K562 (cell line): ENCODE measurements at regions not wholly inside any gene's neighbourhood (a gene's known extent, or its start where the extent isn't known, plus 50 kb on each side); places are given as distances from the start of the nearest gene placed in this dataset.

ENCODE experiments used
- ATAC-seq: fragments of 200-7000 bp; cut with Tn5 transposase; 3 replicates; pipeline ENCODE4 v1.9.1; 2020; ENCODE audit warnings: moderate library complexity
- BruUV-seq: library from RNA; stranded (reverse); fragments of 400-500 nt; replicated peaks from 2 replicates; lab custom pipeline; 2021; lab: Mats Ljungman, UMichigan
- CTCF ChIA-PET: fragments of 300-600 bp; formaldehyde crosslinking; extraction: SDS; loops from one replicate; lab custom pipeline; 2021; ENCODE audit warnings: low intra/inter-chr PET ratio; lab: Yijun Ruan, JAX
- POLR2A ChIA-PET: fragments of 300-600, 350-650 bp; sonication (Branson Sonifier 250); formaldehyde crosslinking; extraction: SDS; loops from one replicate; lab custom pipeline; 2021; ENCODE audit warnings: antibody characterized with exemption, inconsistent platforms; lab: Yijun Ruan, JAX
- DNase-seq, 4 experiments: peaks; one replicate each; pipeline versions ENCODE4 v3.0.0 to v3.0.0-alpha.2; 2011 to 2018; ENCODE audit warnings: low spot score in 3 of 4, mixed read lengths in 3 of 4; ENCODE audit errors: extremely low read depth in 1 of 4
- FAIRE-seq: peaks from 2 replicates; lab custom pipeline; 2011; peaks lifted over from hg19 to GRCh38; lab: Jason Lieb, UNC
- H2AFZ ChIP-seq: 2 replicates; pipeline ENCODE4 v1.6.0; 2011; ENCODE audit warnings: low read depth, low read length, control low read depth, inconsistent platforms
- H3K27ac ChIP-seq: fragments of 200-600 bp; 3 replicates; pipeline ENCODE4 v1.8.0; 2011; ENCODE audit warnings: low read depth, mild to moderate bottlenecking, control low read depth, inconsistent platforms, low read length, moderate library complexity, mixed read lengths; ENCODE audit errors: extremely low read depth
- H3K27me3 ChIP-seq, 2 experiments: fragments of 300-600 bp in 1 of 2; 2 replicates in 1 of 2; 3 replicates in 1 of 2; pipeline versions ENCODE4 v1.6.0 to v1.8.0; 2011; ENCODE audit warnings: inconsistent platforms in 2 of 2, low read length in 2 of 2, mild to moderate bottlenecking in 1 of 2, mixed read lengths in 1 of 2, moderate library complexity in 1 of 2; ENCODE audit not compliant: control insufficient read depth in 2 of 2, insufficient read depth in 2 of 2
- H3K36me3 ChIP-seq: fragments of 300-600 bp; 3 replicates; pipeline ENCODE4 v1.8.0; 2011; ENCODE audit warnings: mild to moderate bottlenecking, low read length, inconsistent platforms; ENCODE audit not compliant: control insufficient read depth, insufficient read depth
- H3K4me1 ChIP-seq, 2 experiments: fragments of 200-600 bp in 1 of 2; replicated peaks in 1 of 2; 2 replicates in 1 of 2; 3 replicates in 1 of 2; pipeline versions ENCODE4 v1.5.1 to v1.8.0; 2011; ENCODE audit warnings: inconsistent platforms in 2 of 2, low read length in 2 of 2, mild to moderate bottlenecking in 1 of 2, mixed read lengths in 1 of 2, moderate library complexity in 1 of 2; ENCODE audit not compliant: control insufficient read depth in 2 of 2, insufficient read depth in 2 of 2
- H3K4me2 ChIP-seq: 2 replicates; pipeline ENCODE4 v1.6.1; 2011; ENCODE audit warnings: low read length, control low read depth, inconsistent platforms, mixed read lengths; ENCODE audit not compliant: insufficient read depth
- H3K4me3 ChIP-seq: fragments of 200-600 bp; sonication (generic), shearing (Covaris generic); 2 replicates; pipeline ENCODE4 v1.5.1; 2016; ENCODE audit warnings: control low read depth, inconsistent platforms
- H3K79me2 ChIP-seq: fragments of 200-600 bp; 3 replicates; pipeline ENCODE4 v1.8.0; 2011; ENCODE audit warnings: low read length, inconsistent platforms; ENCODE audit not compliant: control insufficient read depth, insufficient read depth
- H3K9ac ChIP-seq, 2 experiments: 2 replicates each; pipeline versions ENCODE4 v1.6.0 to v1.6.1; 2011; ENCODE audit warnings: low read depth in 2 of 2, low read length in 2 of 2, control low read depth in 1 of 2, inconsistent platforms in 1 of 2, mild to moderate bottlenecking in 1 of 2, mixed read lengths in 1 of 2; ENCODE audit not compliant: insufficient read depth in 1 of 2
- H3K9me1 ChIP-seq: one replicate; pipeline ENCODE4 v1.6.0; 2011; ENCODE audit warnings: inconsistent platforms, mild to moderate bottlenecking, low read length, moderate library complexity; ENCODE audit not compliant: control insufficient read depth, insufficient read depth
- H3K9me3 ChIP-seq: replicated peaks from 2 replicates; pipeline ENCODE4 v1.5.1; 2011; ENCODE audit warnings: low read depth, low read length, inconsistent platforms; ENCODE audit not compliant: control insufficient read depth, insufficient read depth
- H4K20me1 ChIP-seq: replicated peaks from 2 replicates; pipeline ENCODE4 v1.6.1; 2011; ENCODE audit warnings: low read length, inconsistent platforms, mixed read lengths; ENCODE audit not compliant: control insufficient read depth, insufficient read depth
- BMI1 ChIP-seq: fragments of 150-350 bp; IDR thresholded peaks from 2 replicates; pipeline ENCODE4 v1.6.1; 2014; ENCODE audit warnings: low read length
- CHD2 ChIP-seq: IDR thresholded peaks from 2 replicates; pipeline ENCODE4 v1.6.1; 2011; ENCODE audit warnings: low read depth, low read length
- EP300 ChIP-seq: IDR thresholded peaks from 2 replicates; pipeline ENCODE4 v1.6.1; 2012; ENCODE audit warnings: low read length, improper control_type of control experiment
- GTF2F1 ChIP-seq: IDR thresholded peaks from 2 replicates; pipeline ENCODE4 v1.6.1; 2011; ENCODE audit warnings: low read depth, low read length, improper control_type of control experiment
- HSF4 ChIP-seq: fragments of 250-450 bp; sonication (Bioruptor Pico); IDR thresholded peaks from 2 replicates; pipeline ENCODE4 v2.1.2; 2022; ENCODE audit warnings: mild to moderate bottlenecking, moderate library complexity, borderline replicate concordance
- KDM1A ChIP-seq, 2 experiments: fragments of 450-650 bp; IDR thresholded peaks; 2 replicates each; pipeline ENCODE4 v1.6.1; 2016; ENCODE audit warnings: mild to moderate bottlenecking in 2 of 2
- MEF2D ChIP-seq: conservative IDR thresholded peaks from 2 replicates; pipeline ENCODE4 v1.6.1; 2016; ENCODE audit warnings: low read depth, missing genetic modification characterization, missing compliant biosample characterization
- MTA2 ChIP-seq: fragments of 450-650 bp; IDR thresholded peaks from 2 replicates; pipeline ENCODE4 v1.6.1; 2016; ENCODE audit warnings: low read depth
- NFE2L1 ChIP-seq: fragments of 450-650 bp; IDR thresholded peaks from 2 replicates; pipeline ENCODE4 v1.6.1; 2016; ENCODE audit warnings: missing genetic modification characterization, low read depth, mild to moderate bottlenecking, missing compliant biosample characterization, moderate library complexity, borderline replicate concordance
- PCBP2 ChIP-seq: fragments of 200-400 bp; formaldehyde crosslinking; IDR thresholded peaks from 2 replicates; pipeline ENCODE4 v1.6.1; 2018; ENCODE audit warnings: low read length, low read depth, mild to moderate bottlenecking, moderate library complexity; ENCODE audit not compliant: poor library complexity, severe bottlenecking
- POLR2B ChIP-seq: fragments of 450-650 bp; IDR thresholded peaks from 2 replicates; pipeline ENCODE4 v1.6.1; 2018; ENCODE audit warnings: low read depth; ENCODE audit not compliant: partially characterized antibody
- SMARCE1 ChIP-seq: fragments of 450-650 bp; IDR thresholded peaks from 2 replicates; pipeline ENCODE4 v1.7.1; 2016; ENCODE audit warnings: mild to moderate bottlenecking
- TAF1 ChIP-seq: IDR thresholded peaks from 2 replicates; pipeline ENCODE4 v1.6.1; 2011; ENCODE audit warnings: mild to moderate bottlenecking, low read length, moderate library complexity; ENCODE audit not compliant: insufficient read depth, control insufficient read depth, severe bottlenecking; ENCODE audit errors: extremely low read depth
- TRIM28 ChIP-seq: fragments of 450-650 bp; IDR thresholded peaks from 2 replicates; pipeline ENCODE4 v1.6.1; 2017
- ZNF282 ChIP-seq: sonication (generic); formaldehyde crosslinking; IDR thresholded peaks from 2 replicates; pipeline ENCODE4 v1.8.1; 2023; ENCODE audit warnings: missing genetic modification reagents
- ZNF584 ChIP-seq: fragments of 200-800 bp; sonication (Bioruptor generic); IDR thresholded peaks from 2 replicates; pipeline ENCODE4 v1.6.1; 2016; ENCODE audit warnings: low read depth, mild to moderate bottlenecking, missing genetic modification characterization, missing compliant biosample characterization
- ZNF586 ChIP-seq: fragments of 450-650 bp; formaldehyde crosslinking; conservative IDR thresholded peaks from 2 replicates; pipeline ENCODE4 v1.4.0; 2020; ENCODE audit warnings: mild to moderate bottlenecking, moderate library complexity
- ZNF766 ChIP-seq: fragments of 200-800 bp; sonication (Bioruptor generic); conservative IDR thresholded peaks from 2 replicates; pipeline ENCODE4 v1.6.1; 2016; ENCODE audit warnings: missing genetic modification characterization, missing compliant biosample characterization
- WGBS: fragments of 100-300 bp; shearing (Covaris generic); methylation state at CpG from one replicate; pipeline ENCODE4 v1.1.6; 2016; ENCODE audit warnings: low coverage, mixed read lengths; ENCODE audit not compliant: insufficient coverage; ENCODE audit errors: missing lambda C conversion rate; 5-methylcytosine and 5-hydroxymethylcytosine counted together
- in situ Hi-C: fragments of 300-500 bp; cut with MboI; formaldehyde crosslinking; loops from 4 replicates; pipeline ENCODE4 v1.15.0; 2018; ENCODE audit warnings: inconsistent platforms, mixed read lengths
- intact Hi-C: fragments of 100-400 bp; cut with micrococcal nuclease; formaldehyde crosslinking; loops from 2 replicates; pipeline ENCODE4 v1.14.2; 2022
- TF ChIP-seq, protein P1 (sequence below), 2 experiments: fragments of 450-650 bp in 1 of 2; sonication (generic) in 1 of 2; formaldehyde crosslinking; conservative IDR thresholded peaks; 2 replicates each; pipeline versions ENCODE4 v1.4.0 to v1.8.1; 2020 to 2022; ENCODE audit warnings: mild to moderate bottlenecking in 1 of 2, missing genetic modification reagents in 1 of 2
- TF ChIP-seq, protein P2 (sequence below): fragments of 450-650 bp; formaldehyde crosslinking; IDR thresholded peaks from 2 replicates; pipeline ENCODE4 v1.4.0; 2022; ENCODE audit warnings: mild to moderate bottlenecking, moderate library complexity
- TF ChIP-seq, protein P3 (sequence below): sonication (generic); formaldehyde crosslinking; IDR thresholded peaks from 2 replicates; pipeline ENCODE4 v1.8.0; 2022; ENCODE audit warnings: missing genetic modification reagents, mild to moderate bottlenecking, borderline replicate concordance
- TF ChIP-seq, protein P4 (sequence below): sonication (generic); formaldehyde crosslinking; IDR thresholded peaks from 2 replicates; pipeline ENCODE4 v1.5.0; 2020; ENCODE audit warnings: missing genetic modification reagents

DNA sequence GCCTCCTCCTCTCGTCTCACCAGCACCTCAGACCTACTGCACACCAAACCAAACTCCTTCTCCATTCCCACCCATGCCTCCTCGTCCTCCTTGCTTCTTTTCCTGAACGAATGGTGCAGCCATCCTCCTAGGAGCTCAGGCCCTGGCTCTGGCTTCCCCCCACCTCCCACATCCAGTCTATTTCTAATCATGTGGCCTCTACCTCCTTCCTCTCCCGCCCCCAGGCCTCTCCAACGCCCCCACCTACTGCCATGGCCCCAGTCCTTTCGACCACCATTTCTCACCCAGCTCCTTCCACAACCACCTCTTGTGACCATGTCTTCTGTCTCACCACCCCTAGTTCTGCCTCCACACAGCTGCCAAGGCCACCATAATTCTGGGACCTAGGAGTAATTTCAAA lies 127.1 kb downstream of the PJA1 start (continued):
- TF ChIP-seq, protein P1, sequence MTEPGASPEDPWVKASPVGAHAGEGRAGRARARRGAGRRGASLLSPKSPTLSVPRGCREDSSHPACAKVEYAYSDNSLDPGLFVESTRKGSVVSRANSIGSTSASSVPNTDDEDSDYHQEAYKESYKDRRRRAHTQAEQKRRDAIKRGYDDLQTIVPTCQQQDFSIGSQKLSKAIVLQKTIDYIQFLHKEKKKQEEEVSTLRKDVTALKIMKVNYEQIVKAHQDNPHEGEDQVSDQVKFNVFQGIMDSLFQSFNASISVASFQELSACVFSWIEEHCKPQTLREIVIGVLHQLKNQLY (CRISPR knock-in tag; conservative IDR thresholded peaks at IDR 0.05): no peak
- TF ChIP-seq, protein P2, sequence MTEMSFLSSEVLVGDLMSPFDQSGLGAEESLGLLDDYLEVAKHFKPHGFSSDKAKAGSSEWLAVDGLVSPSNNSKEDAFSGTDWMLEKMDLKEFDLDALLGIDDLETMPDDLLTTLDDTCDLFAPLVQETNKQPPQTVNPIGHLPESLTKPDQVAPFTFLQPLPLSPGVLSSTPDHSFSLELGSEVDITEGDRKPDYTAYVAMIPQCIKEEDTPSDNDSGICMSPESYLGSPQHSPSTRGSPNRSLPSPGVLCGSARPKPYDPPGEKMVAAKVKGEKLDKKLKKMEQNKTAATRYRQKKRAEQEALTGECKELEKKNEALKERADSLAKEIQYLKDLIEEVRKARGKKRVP (CRISPR knock-in tag): no peak
- TF ChIP-seq ZNF584 (no peak), BMI1 (no peak), MEF2D (tag) (no peak)
- TF ChIP-seq, protein P3, sequence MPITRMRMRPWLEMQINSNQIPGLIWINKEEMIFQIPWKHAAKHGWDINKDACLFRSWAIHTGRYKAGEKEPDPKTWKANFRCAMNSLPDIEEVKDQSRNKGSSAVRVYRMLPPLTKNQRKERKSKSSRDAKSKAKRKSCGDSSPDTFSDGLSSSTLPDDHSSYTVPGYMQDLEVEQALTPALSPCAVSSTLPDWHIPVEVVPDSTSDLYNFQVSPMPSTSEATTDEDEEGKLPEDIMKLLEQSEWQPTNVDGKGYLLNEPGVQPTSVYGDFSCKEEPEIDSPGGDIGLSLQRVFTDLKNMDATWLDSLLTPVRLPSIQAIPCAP (CRISPR knock-in tag): no peak

DNA sequence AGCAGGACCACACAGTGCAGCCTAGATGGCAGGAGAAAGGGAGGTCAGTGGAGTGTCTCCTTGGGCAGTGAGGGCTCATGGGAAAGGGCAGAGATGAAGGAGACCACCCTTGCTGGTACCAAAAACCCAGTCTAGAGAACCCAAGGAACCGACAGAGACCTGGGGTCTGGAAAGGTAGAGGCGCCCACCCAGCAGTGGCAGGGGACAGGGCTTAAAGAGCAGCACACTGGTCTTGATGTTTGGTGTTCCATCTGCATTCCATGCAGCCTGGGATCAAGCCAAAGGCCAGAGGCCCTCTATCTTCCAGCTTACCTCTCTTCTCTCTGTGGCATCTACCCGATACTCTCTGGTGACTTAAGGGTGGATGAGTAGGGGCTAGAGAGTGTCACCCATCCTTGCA lies 127.5 kb downstream of the PJA1 start:
- DNase-seq (no peak), ATAC-seq (no peak), FAIRE-seq (no peak)
- H3K27me3 ChIP-seq: peaks cover 0 to 8% of the 10 kb centered on the region in 2 experiments; a peak in 3 of 5 replicates
- no peaks in the 10 kb centered on the region for H3K4me1 ChIP-seq
- H3K27ac ChIP-seq: no peak overlapping the region
- H3K9ac ChIP-seq: no peak overlapping the region
- no peaks in the 10 kb centered on the region for H4K20me1 ChIP-seq
- H3K4me3 ChIP-seq: no peak overlapping the region
- WGBS: 6% methylated on average over 3 of the region's 3 CpGs
- no peaks in the 10 kb centered on the region for H3K9me3 ChIP-seq
- intact Hi-C loops: no loop called here
- H3K79me2 ChIP-seq: no peaks in the 10 kb centered on the region
- H3K36me3 ChIP-seq: no peaks in the 10 kb centered on the region
- BruUV-seq: no TSS peak
- in situ Hi-C loops: no loop called here
- CTCF ChIA-PET: no interaction called here
- no peaks in the 10 kb centered on the region for H3K9me1 ChIP-seq
- H3K4me2 ChIP-seq: no peak overlapping the region
- no peak overlapping the region for H2AFZ ChIP-seq
- POLR2A ChIA-PET: interaction anchor here (0.6 kb wide), 1 partner anchor 72 kb away, joined by 3 read pairs; no protein-coding TSS in a partner anchor
- TF ChIP-seq KDM1A (IDR thresholded peaks at IDR 0.05) (no peak), ZNF282 (CRISPR knock-in tag) (no peak), PCBP2 (no peak), NFE2L1 (tag) (no peak), SMARCE1 (no peak), MTA2 (no peak), TRIM28 (no peak), ZNF766 (CRISPR knock-in tag) (no peak), TAF1 (no peak), ZNF586 (no peak), HSF4 (CRISPR knock-in tag) (no peak), EP300 (no peak), GTF2F1 (no peak), POLR2B (no peak), CHD2 (no peak)
- TF ChIP-seq, protein P4, sequence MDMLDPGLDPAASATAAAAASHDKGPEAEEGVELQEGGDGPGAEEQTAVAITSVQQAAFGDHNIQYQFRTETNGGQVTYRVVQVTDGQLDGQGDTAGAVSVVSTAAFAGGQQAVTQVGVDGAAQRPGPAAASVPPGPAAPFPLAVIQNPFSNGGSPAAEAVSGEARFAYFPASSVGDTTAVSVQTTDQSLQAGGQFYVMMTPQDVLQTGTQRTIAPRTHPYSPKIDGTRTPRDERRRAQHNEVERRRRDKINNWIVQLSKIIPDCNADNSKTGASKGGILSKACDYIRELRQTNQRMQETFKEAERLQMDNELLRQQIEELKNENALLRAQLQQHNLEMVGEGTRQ (CRISPR knock-in tag): no peak
